GM21529 (cell line): ENCODE measurements at regions not wholly inside any gene's neighbourhood (a gene's known extent, or its start where the extent isn't known, plus 50 kb on each side); places are given as distances from the start of the nearest gene placed in this dataset.
A peak's percentile ranks its signal among the peaks of the same experiment; 100 is the strongest.
"Not testable (repeated sequence)": the region's sequence is repeated elsewhere in the genome, so short reads cannot be mapped to it uniquely, and the experiment has no call there.

Experiments used
- ATAC-seq: cut with Tn5 transposase; IDR thresholded peaks from one replicate; pipeline ENCODE4 v1.9.1; 2021; ENCODE audit not compliant: unreplicated experiment

- peak; percentile 75 for ATAC-seq
Observed at GRCh38 chr1:146292940-146293936, 64.4 kb upstream of the NOTCH2NLA start.

DNA sequence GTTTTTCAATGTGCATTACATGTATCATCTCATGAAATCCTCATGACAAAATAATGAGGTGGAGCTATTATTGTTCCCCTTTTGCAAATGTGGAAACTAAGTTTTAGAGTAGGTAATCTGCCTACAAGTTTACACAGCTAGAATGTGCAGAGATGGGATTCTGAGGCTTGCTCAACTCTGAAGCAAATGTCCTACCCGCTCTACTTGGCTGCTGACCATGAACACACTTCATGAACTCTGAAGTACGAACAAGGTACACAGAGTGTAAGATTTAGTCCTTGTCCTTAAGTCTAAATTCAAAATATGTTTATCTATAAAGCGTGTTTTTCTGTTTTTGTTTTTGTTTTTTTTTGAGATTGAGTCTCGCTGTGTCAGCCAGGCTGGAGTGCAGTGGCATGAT lies 63.6 kb upstream of the NOTCH2NLA start:
- not testable (repeated sequence) for ATAC-seq

DNA sequence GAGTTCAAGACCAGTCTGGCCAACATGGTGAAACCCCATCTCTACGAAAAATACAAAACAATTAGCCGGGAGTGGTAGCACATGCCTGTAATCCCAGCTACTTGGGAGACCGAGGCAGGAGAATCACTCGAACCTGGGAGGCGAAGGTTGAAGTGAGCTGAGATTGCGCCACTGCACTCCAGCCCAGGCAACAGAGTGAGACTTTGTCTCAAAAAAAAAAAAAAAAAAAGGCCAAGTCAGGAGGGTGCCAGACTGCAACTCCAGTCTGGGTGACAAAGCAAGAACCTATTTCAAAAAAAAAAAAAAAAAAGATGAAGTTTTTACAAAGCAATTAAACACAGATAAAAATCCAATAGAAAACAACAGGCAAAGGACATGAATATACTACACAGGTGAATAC lies 59.1 kb upstream of the NOTCH2NLA start:
- ATAC-seq, result not testable (repeated sequence)

- peak; percentile 63 for ATAC-seq
Observed at GRCh38 chr1:146284760-146285159, 55.9 kb upstream of the NOTCH2NLA start.

- peak; percentile 45 for ATAC-seq
Observed at GRCh38 chr1:146283527-146283880, 54.7 kb upstream of the NOTCH2NLA start.

- ATAC-seq, result peak; percentile 80
Observed at GRCh38 chr1:146282807-146283526, 54.1 kb upstream of the NOTCH2NLA start.

DNA sequence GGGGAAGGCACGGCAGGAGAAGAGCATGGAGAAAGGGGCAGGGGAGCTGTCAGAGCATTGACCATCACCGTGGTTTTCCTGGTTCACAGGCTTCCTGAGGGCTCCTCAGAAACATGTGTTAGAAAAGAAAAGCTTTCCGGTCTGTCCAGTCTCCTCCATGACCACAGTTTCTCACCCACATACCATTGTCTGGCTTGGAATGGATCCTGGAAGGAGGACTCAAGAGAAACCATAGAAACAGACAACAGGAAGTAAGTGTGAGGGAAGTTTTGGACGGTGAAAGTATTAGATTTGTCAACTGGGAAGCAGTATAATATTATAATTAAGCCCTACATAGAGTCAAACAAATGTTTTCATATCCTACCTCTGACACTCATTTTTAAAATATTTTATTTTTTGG lies 52.7 kb upstream of the NOTCH2NLA start:
- ATAC-seq, result not testable (repeated sequence)

DNA sequence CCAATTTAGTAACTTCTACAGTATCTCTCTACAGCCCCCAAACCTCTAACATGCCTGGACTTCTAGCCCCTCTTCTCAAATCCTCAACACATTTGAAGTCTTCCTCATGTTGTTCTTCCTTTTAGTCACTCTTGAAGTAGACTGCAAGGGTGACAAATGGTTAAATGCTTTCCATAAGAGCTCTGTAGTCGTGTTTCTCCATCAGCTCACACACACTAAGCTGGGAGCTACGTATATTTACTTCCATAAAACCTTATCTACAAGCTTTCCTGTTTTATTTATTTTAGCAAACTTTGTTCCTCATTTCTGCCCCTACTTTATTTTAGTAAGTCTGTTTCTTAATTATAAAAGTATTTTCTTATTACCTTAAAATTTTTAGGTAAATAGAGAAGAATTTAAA lies 49.9 kb upstream of the NOTCH2NLA start:
- not testable (repeated sequence) for ATAC-seq
